Tibial nerve (tissue), 4 donors: ENCODE measurements at regions not wholly inside any gene's neighbourhood (a gene's known extent, or its start where the extent isn't known, plus 50 kb on each side); places are given as distances from the start of the nearest gene placed in this dataset.

ENCODE experiments used
- EP300 ChIP-seq, 2 donors: sonication (generic); formaldehyde crosslinking; IDR thresholded peaks; one replicate each; pipeline ENCODE4 v1.6.1; 2017; ENCODE audit warnings: antibody characterized with exemption in 2 of 2, mild to moderate bottlenecking in 1 of 2
- TF ChIP-seq, protein P1 (sequence below), 5 experiments: fragments of 200-600 bp in 3 of 5; fragments of 450-650 bp in 2 of 5; sonication (generic) in 3 of 5; IDR thresholded peaks; one replicate each; pipeline ENCODE4 v1.5.1; 2016 to 2019; ENCODE audit warnings: antibody characterized with exemption in 5 of 5, mild to moderate bottlenecking in 3 of 5, moderate library complexity in 2 of 5

DNA sequence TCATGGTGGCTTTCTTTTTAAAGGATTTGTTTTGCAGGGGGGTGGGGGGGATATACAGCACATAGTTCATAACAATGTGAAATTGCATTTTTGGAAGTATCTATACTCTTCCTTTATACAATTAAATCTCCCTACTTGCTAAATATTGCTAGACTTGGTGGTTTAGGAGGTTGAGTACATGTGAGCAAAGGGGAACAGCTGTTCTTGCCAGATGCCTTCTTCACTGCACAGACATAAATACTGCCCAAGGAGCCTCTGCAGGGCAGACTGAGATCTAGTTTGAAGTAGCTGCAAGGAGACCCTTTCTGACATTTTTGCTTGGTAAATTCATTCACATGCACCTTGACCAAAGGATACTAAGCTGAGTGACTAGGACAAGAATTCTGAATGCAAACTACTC is 228.6 kb upstream of the IL12A start:
- TF ChIP-seq EP300 (IDR thresholded peaks at IDR 0.05): no peak
- TF ChIP-seq, protein P1, sequence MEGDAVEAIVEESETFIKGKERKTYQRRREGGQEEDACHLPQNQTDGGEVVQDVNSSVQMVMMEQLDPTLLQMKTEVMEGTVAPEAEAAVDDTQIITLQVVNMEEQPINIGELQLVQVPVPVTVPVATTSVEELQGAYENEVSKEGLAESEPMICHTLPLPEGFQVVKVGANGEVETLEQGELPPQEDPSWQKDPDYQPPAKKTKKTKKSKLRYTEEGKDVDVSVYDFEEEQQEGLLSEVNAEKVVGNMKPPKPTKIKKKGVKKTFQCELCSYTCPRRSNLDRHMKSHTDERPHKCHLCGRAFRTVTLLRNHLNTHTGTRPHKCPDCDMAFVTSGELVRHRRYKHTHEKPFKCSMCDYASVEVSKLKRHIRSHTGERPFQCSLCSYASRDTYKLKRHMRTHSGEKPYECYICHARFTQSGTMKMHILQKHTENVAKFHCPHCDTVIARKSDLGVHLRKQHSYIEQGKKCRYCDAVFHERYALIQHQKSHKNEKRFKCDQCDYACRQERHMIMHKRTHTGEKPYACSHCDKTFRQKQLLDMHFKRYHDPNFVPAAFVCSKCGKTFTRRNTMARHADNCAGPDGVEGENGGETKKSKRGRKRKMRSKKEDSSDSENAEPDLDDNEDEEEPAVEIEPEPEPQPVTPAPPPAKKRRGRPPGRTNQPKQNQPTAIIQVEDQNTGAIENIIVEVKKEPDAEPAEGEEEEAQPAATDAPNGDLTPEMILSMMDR (IDR thresholded peaks at IDR 0.05): no peak
